Medulla oblongata (tissue), 1 donor: ENCODE measurements at regions not wholly inside any gene's neighbourhood (a gene's known extent, or its start where the extent isn't known, plus 50 kb on each side); places are given as distances from the start of the nearest gene placed in this dataset.
"Not testable (repeated sequence)": the region's sequence is repeated elsewhere in the genome, so short reads cannot be mapped to it uniquely, and the experiment has no call there.

Experiments used
- DNase-seq: peaks from one replicate; pipeline ENCODE4 v3.0.0-alpha.2; 2015; ENCODE audit errors: extremely low spot score

GRCh38 chr17:77540975-77541374, 400.2 kb downstream of the SEC14L1 start:
- no peak for DNase-seq

GRCh38 chr17:77542011-77542410, 401.2 kb downstream of the SEC14L1 start:
- no peak for DNase-seq

- DNase-seq: peak; percentile 95
Observed at GRCh38 chr17:77542551-77543490, 402.1 kb downstream of the SEC14L1 start.

GRCh38 chr17:77543801-77544200, 403.0 kb downstream of the SEC14L1 start:
- no peak for DNase-seq

- DNase-seq: no peak
Observed at GRCh38 chr17:77544347-77545110, 403.8 kb downstream of the SEC14L1 start.

GRCh38 chr17:77546772-77547241, 406.0 kb downstream of the SEC14L1 start:
- DNase-seq: no peak

GRCh38 chr17:77548967-77549366, 408.2 kb downstream of the SEC14L1 start:
- DNase-seq: peak; percentile 25

GRCh38 chr17:77549726-77550366, 408.7 kb upstream of the TNRC6C start:
- DNase-seq: no peak

- no peak for DNase-seq
Observed at GRCh38 chr17:77553459-77554066, 404.9 kb upstream of the TNRC6C start.

- no peak for DNase-seq
Observed at GRCh38 chr17:77555121-77555591, 403.3 kb upstream of the TNRC6C start.

GRCh38 chr17:77555741-77556291, 402.7 kb upstream of the TNRC6C start:
- DNase-seq: no peak

GRCh38 chr17:77556383-77557061, 402.0 kb upstream of the TNRC6C start:
- DNase-seq: no peak

- no peak for DNase-seq
Observed at GRCh38 chr17:77558846-77559626, 399.5 kb upstream of the TNRC6C start.

GRCh38 chr17:77560381-77560780, 398.1 kb upstream of the TNRC6C start:
- no peak for DNase-seq

- no peak for DNase-seq
Observed at GRCh38 chr17:77560841-77561240, 397.7 kb upstream of the TNRC6C start.

GRCh38 chr17:77562361-77562760, 396.1 kb upstream of the TNRC6C start:
- DNase-seq: not testable (repeated sequence)

GRCh38 chr17:77563439-77564102, 394.9 kb upstream of the TNRC6C start:
- DNase-seq: no peak

GRCh38 chr17:77564278-77564920, 394.1 kb upstream of the TNRC6C start:
- DNase-seq: no peak

GRCh38 chr17:77565166-77565565, 393.3 kb upstream of the TNRC6C start:
- DNase-seq: no peak
